GM21619 (cell line): ENCODE measurements at regions not wholly inside any gene's neighbourhood (a gene's known extent, or its start where the extent isn't known, plus 50 kb on each side); places are given as distances from the start of the nearest gene placed in this dataset.
"Not testable (repeated sequence)": the region's sequence is repeated elsewhere in the genome, so short reads cannot be mapped to it uniquely, and the experiment has no call there.

Source experiments
- ATAC-seq: cut with Tn5 transposase; IDR thresholded peaks from one replicate; pipeline ENCODE4 v1.9.1; 2021; ENCODE audit not compliant: unreplicated experiment

GRCh38 chr1:244156617-244157016 is 105.5 kb downstream of the ZBTB18 start:
- not testable (repeated sequence) for ATAC-seq

- ATAC-seq, result no peak
These were observed 106.8 kb downstream of the ZBTB18 start for GRCh38 chr1:244157731-244158438.

- no peak for ATAC-seq
These were observed 108.6 kb downstream of the ZBTB18 start for GRCh38 chr1:244159646-244160045.

- ATAC-seq, result no peak
These were observed 109.6 kb downstream of the ZBTB18 start for GRCh38 chr1:244160455-244161235.

GRCh38 chr1:244161236-244161510 is 110.1 kb downstream of the ZBTB18 start:
- ATAC-seq, result no peak

- ATAC-seq, result no peak
These were observed 111.9 kb downstream of the ZBTB18 start for GRCh38 chr1:244162786-244163530.

- ATAC-seq, result no peak
These were observed 112.9 kb downstream of the ZBTB18 start for GRCh38 chr1:244163861-244164510.

- no peak for ATAC-seq
These were observed 113.4 kb downstream of the ZBTB18 start for GRCh38 chr1:244164511-244164890.

- no peak for ATAC-seq
These were observed 113.9 kb downstream of the ZBTB18 start for GRCh38 chr1:244165021-244165420.

GRCh38 chr1:244165701-244166100 is 114.6 kb downstream of the ZBTB18 start:
- ATAC-seq, result no peak

GRCh38 chr1:244171241-244171985 is 120.3 kb downstream of the ZBTB18 start:
- no peak for ATAC-seq

- no peak for ATAC-seq
These were observed 122.2 kb downstream of the ZBTB18 start for GRCh38 chr1:244173240-244173639.

- no peak for ATAC-seq
These were observed 122.7 kb downstream of the ZBTB18 start for GRCh38 chr1:244173769-244174168.

GRCh38 chr1:244174922-244175521 is 123.9 kb downstream of the ZBTB18 start:
- no peak for ATAC-seq

GRCh38 chr1:244176201-244176600 is 125.1 kb downstream of the ZBTB18 start:
- ATAC-seq, result no peak

- no peak for ATAC-seq
These were observed 129.2 kb downstream of the ZBTB18 start for GRCh38 chr1:244180256-244180655.

- no peak for ATAC-seq
These were observed 130.8 kb downstream of the ZBTB18 start for GRCh38 chr1:244181867-244182266.

GRCh38 chr1:244183037-244183436 is 132.0 kb downstream of the ZBTB18 start:
- no peak for ATAC-seq

- ATAC-seq, result no peak
These were observed 135.3 kb downstream of the ZBTB18 start for GRCh38 chr1:244186372-244186771.

- ATAC-seq, result no peak
These were observed 136.2 kb downstream of the ZBTB18 start for GRCh38 chr1:244187310-244187709.
